ENCODE measurements at regions not wholly inside any gene's neighbourhood (a gene's known extent, or its start where the extent isn't known, plus 50 kb on each side); places are given as distances from the start of the nearest gene placed in this dataset.

- TF ChIP-seq CTCF (IDR thresholded peaks at IDR 0.05) (no peak), EHMT2 (IDR thresholded peaks at IDR 0.05; ENCODE audit: low read depth) (no peak), ESRRA (IDR thresholded peaks at IDR 0.05; ENCODE audit: borderline replicate concordance, low read length) (no peak), FOSL2 (IDR thresholded peaks at IDR 0.05) (no peak), FOSL2 (CRISPR knock-in tag; IDR thresholded peaks at IDR 0.05) (no peak), CBX2 (IDR thresholded peaks at IDR 0.05; ENCODE audit: borderline replicate concordance, low read depth) (no peak), HOXB5 (CRISPR knock-in tag; IDR thresholded peaks at IDR 0.05) (no peak), RFX5 (IDR thresholded peaks at IDR 0.05) (no peak)
Measured at GRCh38 chr9:97748525-97748924, 51.4 kb upstream of the XPA start.

Measured in A549 (cell line).